Kidney epithelial cell (primary cell): ENCODE measurements at regions not wholly inside any gene's neighbourhood (a gene's known extent, or its start where the extent isn't known, plus 50 kb on each side); places are given as distances from the start of the nearest gene placed in this dataset.
A peak's percentile ranks its signal among the peaks of the same experiment; 100 is the strongest.
"Not testable (repeated sequence)": the region's sequence is repeated elsewhere in the genome, so short reads cannot be mapped to it uniquely, and the experiment has no call there.

Source experiments
- DNase-seq: peaks from one replicate; pipeline ENCODE4 v3.0.0-alpha.2; 2010; ENCODE audit warnings: low read depth
- H3K27me3 ChIP-seq: 2 replicates; pipeline ENCODE4 v1.6.0; 2011; ENCODE audit warnings: low read length; ENCODE audit not compliant: control insufficient read depth, insufficient read depth
- H3K36me3 ChIP-seq: 2 replicates; pipeline ENCODE4 v1.5.1; 2011; ENCODE audit warnings: low read length; ENCODE audit not compliant: control insufficient read depth, insufficient read depth
- H3K4me3 ChIP-seq: 2 replicates; pipeline ENCODE4 v1.5.1; 2011; ENCODE audit warnings: low read depth, mild to moderate bottlenecking, control low read depth, low read length
- CTCF ChIP-seq: IDR thresholded peaks from 2 replicates; pipeline ENCODE4 v1.5.1; 2011; ENCODE audit warnings: mild to moderate bottlenecking, moderate library complexity, low read length, control low read depth, inconsistent platforms; ENCODE audit not compliant: insufficient read depth, poor library complexity, severe bottlenecking

DNA sequence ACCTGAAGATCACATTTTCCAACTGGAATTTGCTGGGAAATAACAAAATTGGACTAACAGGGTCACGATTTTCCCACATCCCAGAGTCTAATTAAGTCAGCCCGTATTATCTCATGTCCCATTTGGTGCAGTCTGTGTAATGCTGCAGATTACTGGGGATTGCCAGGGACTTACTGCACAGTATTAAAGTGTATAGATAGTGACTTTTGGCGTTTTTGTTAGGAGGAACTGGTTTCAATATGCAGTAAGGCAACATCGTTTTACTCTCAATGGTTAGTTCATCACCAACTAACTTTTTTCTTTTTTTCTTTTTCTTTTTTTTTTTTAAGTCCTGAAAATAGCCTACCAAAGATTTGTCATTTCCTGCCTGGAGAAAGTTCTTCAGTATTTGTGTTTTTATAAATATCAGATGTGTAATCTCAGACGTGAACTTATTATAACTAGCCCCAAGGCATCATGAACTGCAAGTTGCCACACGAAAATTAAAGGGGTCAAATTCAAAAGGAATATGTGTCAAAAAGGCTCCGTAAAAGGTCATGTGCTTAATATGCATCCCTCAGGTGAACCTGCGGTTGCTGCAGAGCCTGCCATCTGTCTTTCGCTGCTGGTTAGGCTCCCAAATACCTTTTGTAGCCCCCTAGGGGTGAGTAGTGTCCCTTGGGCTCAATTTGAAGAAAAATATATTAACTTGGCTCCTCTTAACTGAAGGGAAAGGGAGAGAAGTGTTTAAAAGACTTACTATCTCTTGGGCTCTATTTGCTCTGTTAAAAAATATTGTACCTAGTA is 176.7 kb upstream of the ADAMTSL1 start:
- peak; percentile 36 for TF ChIP-seq CTCF
- Histone ChIP-seq H3K27me3 (no peaks in the 10 kb centered on the region), H3K4me3 (no peak overlapping the region), H3K36me3 (no peaks in the 10 kb centered on the region)
- DNase-seq: no peak

- Histone ChIP-seq H3K27me3 (no peaks in the 10 kb centered on the region), H3K4me3 (no peak overlapping the region), H3K36me3 (no peaks in the 10 kb centered on the region)
- TF ChIP-seq CTCF: no peak
- no peak for DNase-seq
Observed at GRCh38 chr9:18299449-18299848, 174.5 kb upstream of the ADAMTSL1 start.

GRCh38 chr9:18305167-18305806 is 168.7 kb upstream of the ADAMTSL1 start:
- not testable (repeated sequence) for DNase-seq, H3K4me3 ChIP-seq, H3K27me3 ChIP-seq, H3K36me3 ChIP-seq

GRCh38 chr9:18314316-18314715 is 159.6 kb upstream of the ADAMTSL1 start:
- no peak overlapping the region for H3K4me3 ChIP-seq
- no peaks in the 10 kb centered on the region for H3K36me3 ChIP-seq
- no peak for DNase-seq
- no peaks in the 10 kb centered on the region for H3K27me3 ChIP-seq
- no peak for TF ChIP-seq CTCF

DNA sequence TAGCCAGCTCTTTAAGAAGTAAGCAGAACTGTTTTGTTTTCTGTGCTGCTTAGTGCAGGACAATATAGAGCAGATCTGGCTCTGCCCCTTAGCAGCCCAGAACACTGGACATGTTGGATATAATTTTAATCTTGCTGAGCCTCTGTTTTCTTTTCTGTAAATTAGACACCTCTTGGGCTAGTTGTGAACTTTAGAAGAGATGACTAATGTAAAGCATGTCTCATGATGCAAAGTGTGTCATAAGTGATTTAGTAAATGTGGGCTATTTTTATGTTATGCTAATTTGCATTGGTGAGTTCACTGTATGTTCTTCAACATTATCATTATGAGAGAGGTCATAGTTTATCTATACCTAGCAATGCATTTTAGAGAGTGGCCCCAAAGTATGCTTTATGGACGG is 156.1 kb upstream of the ADAMTSL1 start:
- no peak for DNase-seq
- no peak for TF ChIP-seq CTCF
- no peaks in the 10 kb centered on the region for H3K27me3 ChIP-seq
- H3K4me3 ChIP-seq: no peak overlapping the region
- no peaks in the 10 kb centered on the region for H3K36me3 ChIP-seq

- no peak for DNase-seq
- no peak overlapping the region for H3K4me3 ChIP-seq
- no peak for TF ChIP-seq CTCF
- H3K27me3 ChIP-seq: no peaks in the 10 kb centered on the region
- no peaks in the 10 kb centered on the region for H3K36me3 ChIP-seq
Observed at GRCh38 chr9:18319918-18320445, 154.0 kb upstream of the ADAMTSL1 start.
